Skin of body (tissue), 1 donor: ENCODE measurements at regions not wholly inside any gene's neighbourhood (a gene's known extent, or its start where the extent isn't known, plus 50 kb on each side); places are given as distances from the start of the nearest gene placed in this dataset.
"Not testable (repeated sequence)": the region's sequence is repeated elsewhere in the genome, so short reads cannot be mapped to it uniquely, and the experiment has no call there.

ENCODE experiments used
- DNase-seq: peaks from one replicate; lab custom pipeline; 2025; lab: John Stamatoyannopoulos, UW

DNA sequence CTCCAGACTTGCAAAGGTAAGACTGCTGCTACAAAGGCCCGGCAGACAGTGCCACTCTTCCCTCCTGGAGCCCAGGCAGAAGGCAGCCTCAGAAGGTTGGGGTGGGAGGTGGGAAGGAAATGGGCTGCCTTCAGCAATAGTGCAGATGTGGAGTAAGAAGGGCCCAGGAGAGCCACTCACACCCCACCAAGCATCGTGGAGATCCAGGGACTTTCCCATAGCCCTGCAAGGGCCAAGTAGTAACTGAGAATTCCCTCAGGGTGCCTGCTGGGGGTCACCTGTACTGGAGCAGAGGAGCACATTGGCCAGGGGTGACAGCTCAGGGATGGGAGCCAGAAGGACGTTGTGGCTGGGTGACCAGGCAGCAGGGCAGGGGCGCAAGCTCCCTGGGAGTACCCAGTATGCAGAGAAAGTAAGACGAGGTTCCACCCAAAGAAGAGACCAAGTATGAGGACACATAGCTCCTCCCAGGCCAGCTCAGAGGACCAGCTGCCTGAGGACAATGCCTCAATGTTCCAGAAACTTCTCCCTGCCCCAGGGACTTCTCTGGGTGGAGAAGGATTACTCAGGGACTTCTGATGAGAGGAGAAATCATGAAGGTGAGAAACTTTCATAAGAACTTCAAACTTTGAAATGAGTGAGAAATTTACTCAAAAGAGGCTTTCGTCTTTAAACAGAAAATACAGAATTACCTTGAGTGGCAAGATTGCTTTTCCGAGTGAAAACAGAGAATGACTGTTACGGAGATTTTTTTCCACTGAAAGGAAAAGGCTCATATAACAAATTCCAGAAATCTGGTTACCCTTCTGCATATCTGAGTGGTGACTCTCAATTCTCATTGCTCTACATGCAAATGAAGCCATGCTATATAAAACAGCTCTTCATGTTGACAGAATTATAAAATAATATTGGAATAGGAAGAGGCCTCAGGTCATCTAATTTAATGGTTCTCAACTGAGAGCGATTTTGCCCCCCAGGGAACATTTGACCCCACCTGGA, 87.9 kb upstream of the TRIO start:
- no peak for DNase-seq

DNA sequence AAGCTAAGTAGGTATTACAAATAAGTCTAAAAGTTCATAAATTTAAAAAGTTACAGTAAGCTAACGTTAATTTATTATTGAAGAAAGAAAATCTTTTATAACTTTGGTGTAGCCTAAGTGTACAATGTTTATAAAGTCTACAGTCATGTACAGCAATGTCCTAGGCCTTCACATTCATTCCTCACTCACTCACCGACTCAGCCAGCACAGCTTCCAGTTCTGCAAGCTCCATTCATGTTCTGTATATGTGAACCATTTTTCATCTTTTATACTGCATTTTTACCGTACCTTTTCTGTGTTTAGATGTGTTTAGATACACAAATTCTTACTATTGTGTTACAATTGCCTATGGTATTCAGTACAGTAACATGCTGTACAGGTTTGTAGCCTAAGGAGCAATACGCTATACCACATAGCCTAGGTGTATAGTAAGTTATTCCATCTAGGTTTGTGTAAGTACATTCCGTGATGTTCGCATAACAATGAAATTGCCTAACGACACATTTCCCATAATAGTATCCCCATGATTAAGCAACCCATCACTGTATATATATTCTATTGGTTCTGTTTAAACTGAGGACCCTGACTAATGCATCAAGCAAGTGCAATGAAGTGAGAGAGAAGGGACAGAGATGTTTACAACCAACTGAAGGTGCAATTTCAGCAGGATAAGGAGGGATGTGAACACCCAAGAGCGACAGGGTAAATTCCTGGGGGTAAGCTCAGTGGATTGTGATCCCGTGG, 88.9 kb upstream of the TRIO start:
- no peak for DNase-seq

DNA sequence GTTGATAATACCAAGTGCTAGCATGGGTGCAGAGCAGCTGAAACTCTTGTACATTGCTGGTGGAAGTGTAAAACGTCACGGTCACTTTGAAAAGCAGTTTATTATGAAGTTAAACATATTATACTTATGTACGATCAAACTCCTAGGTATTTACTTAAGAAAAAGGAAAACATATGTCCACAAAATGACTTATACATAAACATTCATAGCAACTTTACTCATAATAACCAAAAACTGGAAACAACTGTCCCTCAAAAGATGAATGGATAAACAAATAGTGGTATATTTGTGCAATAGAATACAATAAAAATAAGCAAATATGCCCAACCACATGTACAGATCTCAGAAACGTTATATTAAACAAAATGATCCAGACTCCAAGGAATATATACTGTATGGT, 92.3 kb upstream of the TRIO start:
- DNase-seq = no peak

DNA sequence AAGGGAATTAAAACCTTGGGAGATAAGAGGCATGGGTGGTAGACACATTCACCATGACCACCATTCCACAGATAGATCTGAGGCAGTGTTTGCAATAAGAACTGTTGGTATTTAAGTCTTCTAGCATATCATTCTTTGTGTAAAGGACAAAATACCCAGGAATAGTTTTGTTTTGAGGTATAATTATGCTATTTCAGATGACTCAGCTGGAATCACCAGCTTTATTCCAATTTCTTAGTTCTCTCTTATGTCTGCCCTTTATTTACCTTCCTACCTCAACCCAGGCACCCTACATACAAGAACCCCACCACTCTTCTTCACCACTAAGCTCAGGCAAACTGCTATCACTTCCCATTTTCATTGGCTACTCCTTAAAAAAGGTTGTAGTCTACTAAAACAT, 94.7 kb upstream of the TRIO start:
- no peak for DNase-seq

DNA sequence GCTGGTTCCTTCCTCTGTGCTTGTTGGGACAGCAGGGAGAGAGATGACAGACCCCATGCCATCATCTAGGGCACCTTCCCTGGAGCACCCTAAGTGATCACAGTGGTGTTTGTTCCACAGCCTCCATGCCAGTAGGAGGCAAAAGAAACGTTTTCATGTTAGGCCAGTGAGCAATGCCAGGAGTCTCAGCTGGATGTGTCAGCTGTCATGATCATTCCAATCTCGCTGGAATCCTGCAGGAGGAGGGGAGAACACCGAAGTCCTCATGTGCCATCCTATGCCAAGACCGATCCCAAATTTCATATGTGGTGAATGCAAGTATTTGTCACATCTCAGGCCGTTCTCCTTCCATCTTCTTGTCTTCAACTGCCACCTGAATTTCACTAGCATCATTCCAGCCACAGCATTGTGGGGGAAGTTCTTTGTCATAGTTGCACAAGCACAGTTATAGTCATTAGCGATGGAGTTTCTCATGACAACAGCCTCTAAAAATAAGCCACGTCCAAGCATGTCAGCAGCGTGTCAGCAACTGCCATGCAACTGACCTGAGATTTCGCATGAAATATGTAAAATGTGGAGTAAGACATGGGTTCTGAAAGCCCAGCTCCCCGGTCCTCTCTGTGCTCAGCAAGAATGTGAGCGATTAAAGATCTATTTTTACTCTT, 97.2 kb upstream of the DNAH5 start:
- DNase-seq = no peak

DNA sequence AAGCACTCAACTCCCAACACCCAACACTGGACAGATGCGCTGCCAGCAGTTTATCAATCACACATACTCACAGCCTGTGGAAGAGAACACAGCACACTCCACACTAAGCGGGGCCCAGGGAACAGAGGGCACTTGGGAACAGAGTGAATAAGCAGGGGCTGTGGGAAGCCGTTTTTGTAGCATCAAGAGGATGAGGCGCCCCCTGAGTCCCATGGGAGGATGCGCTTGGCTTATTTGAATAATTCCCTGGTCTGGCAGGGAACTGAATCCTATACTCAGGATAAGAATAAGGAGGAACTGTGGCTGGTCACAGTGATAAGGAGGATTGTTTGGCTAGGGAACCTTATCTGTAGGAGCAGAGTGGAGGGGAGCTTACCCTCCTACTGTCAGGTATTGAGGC, 96.1 kb upstream of the DNAH5 start:
- DNase-seq = no peak

DNA sequence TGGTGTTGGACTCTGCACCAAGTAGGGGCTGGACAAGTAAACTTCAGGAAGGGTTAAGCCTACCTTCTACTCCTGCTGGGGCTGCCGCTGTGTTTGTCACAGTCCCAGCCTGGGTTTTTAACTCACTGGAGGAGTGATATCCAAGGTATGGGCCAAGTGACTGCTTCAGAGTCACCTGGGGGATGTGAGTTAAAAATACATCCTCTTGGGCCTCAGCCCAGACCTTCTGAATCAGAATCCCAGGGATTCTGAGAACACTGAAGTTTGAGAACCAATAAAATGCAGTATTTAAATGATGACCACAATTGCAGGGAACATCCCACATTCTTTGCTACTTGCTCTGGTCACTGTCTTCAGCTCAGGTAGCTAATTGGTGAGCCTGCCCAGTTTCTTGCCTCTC, 95.1 kb upstream of the DNAH5 start:
- no peak for DNase-seq

DNA sequence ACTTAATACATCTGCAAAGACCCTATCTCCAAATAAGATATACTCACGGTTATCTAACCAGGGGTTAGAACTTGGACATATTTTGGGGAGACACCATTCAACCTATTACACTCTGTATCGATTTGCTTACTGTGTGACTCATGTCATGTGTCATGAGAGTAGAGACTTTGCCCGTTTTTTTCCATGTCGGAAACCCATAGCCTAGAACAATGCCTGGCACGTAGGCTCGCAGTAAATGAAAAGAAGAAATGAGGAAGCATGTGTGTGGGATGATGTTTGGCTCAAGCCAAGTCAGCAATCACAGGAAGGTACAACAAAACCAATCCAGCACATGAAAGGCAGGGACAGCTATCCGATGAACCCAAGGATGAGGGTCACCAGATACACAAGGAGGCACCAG, 94.6 kb upstream of the DNAH5 start:
- DNase-seq = no peak

DNA sequence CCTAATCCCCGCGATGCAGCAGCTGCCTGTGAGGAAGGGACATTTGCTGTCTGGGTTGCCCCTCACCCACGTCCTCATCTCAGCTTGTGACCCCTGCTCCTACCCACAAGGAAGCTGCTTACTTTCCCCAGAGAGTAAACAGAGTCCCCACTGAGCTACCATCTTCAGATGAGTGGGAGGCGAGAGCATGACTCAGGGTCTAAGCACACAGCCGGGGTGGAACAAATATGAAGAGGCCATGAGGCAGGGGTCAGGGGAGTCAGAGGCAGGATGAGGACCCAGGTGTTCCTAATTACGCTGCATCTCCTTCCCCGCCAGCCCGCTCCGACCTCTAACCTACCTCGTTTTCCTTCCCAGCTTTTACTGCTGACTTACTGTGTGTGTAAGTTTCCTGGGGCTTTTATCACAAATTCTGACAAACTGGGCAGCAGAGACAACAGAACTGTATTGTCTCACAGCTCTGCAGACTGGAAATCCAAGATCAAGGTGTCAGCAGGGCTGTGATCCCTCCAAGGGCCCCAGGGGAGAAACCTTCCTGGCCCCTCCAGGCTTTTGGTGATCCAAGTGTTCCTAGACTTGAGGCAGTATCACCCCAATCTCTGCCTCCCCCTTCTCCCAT, 94.0 kb upstream of the DNAH5 start:
- no peak for DNase-seq

DNA sequence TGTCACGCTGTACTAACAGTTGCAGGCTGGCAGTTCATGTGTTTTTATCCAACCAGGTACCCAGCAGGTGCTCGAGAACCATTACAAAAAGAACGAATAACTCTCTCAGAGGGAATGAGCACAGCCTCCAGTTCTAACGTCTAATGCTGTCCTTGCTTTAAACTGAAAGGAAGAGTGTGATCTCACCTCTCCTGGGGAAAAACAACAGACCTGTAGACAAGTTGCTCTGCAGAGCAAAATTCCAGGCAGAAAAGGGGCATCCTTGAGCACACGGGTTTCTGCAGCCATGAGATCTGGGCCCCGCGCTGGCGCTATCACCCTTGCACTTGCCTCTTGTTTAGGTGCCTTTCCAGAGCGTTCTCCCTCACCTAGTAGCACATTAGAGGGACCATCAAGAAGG, 92.5 kb upstream of the DNAH5 start:
- DNase-seq = no peak

DNA sequence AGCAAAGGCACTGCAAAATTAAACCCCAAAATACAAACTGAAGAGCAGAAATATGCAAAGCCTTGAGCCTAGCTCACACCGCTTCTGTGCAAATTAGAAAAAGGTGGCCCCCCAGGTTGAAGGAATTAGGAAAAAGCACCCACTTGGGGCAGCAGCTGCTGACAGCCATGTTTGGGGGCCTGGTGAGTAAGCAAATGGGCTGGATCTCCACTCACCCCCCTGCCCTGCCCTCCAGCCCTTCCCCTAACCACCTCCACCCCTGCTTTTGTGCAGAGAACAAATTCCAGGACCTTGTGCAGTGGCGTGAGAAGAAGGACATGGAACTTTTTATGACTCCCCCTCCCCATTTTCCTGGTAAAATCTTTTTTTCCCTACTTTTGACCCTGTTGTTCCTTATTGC, 92.0 kb upstream of the DNAH5 start:
- no peak for DNase-seq

DNA sequence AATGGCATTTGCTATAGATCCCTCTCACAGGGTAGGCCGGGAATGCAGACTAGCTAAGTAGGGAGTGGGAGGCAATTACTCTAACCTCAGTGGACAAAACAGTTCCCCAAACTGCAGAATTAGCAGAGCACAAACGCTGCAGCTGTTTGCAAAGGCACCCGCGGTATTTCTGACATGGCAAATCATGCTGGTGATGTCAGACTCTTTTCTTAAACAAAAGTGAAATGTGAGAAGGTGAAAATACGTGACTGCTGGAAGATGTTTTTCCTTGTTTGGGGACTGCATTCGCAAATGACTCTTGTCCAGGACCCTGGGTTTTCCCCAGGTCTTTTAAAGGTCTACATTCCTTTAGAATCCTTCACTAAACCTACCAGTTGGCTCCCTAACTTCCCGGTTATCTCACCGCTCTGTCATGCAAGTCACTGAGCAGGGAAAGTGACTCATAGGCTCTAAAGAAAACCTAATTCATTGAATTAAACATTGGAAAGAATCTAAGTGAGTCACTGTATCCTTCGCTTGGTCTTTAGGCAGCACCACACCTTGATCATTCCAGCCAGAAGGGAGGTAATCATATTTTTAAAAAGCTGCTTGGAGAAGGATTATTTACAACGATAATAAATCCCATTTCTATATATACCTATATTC, 91.5 kb upstream of the DNAH5 start:
- peak; percentile 83 for DNase-seq

DNA sequence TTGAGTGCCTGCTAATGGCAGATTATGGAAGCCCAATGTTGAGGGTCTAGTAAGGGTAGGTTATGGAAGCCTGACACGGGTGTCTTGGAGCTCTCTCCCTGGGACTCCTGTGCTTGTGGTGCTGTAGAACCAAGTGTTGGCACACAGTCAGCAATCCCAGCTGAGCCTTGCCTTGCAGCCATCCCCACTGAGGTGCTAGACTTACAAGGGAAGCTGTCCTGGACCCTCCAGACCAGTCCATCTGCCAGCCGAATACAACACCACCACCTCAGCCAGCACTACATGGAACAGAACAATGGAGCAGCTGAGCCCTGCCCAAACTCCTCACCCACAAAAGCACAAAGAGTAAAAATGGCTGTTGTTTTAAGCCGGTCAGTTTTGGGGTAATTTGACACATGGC, 90.5 kb upstream of the DNAH5 start:
- no peak for DNase-seq

DNA sequence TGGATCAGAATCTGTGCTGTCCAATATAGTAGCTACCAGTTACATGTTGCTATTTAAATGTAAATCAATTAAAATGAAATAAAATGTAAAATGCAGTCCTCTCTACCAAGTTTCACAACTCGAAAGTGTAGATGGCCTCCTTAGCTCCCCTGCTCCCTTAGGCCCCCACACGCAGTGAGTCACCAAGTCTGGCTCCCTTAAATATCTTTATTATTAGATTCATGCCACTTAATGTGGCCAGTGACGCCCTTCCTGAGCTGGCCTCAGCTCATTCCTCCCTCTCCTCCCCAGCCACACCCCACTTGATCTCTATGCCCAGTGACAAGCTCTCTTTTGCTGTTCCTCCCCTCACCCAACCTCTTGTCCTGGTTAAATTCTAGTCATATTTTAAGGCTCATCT, 88.4 kb upstream of the DNAH5 start:
- no peak for DNase-seq

DNA sequence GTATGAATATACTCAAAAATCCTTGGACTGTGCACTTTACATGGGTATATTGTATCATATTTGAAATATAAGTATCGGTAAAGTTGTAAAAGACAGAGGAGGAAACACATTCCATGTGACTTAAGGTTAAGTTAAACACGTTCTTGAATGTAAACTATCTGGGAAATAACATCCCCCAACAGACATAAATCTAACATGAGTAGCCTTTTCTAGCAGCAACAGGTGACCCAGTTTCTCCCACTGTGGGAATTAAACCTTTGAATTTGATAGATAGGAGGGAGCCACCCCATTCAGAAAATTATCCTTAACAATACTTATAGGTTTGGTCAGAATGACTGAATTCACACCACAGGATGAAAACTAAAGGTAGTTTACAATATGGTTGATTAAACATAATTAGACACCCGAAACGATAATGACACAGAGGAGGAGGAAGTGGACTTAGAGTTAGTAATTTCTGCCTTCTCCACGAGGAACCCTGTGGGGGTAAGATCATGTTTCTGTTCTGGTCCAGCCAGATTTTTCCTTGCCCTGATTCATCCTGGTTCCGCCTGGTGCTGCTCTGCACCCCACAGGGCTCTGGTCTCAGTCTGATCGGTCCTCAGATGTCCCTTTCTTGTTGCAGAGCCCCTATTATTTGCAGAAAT, 84.6 kb upstream of the DNAH5 start:
- DNase-seq = no peak

DNA sequence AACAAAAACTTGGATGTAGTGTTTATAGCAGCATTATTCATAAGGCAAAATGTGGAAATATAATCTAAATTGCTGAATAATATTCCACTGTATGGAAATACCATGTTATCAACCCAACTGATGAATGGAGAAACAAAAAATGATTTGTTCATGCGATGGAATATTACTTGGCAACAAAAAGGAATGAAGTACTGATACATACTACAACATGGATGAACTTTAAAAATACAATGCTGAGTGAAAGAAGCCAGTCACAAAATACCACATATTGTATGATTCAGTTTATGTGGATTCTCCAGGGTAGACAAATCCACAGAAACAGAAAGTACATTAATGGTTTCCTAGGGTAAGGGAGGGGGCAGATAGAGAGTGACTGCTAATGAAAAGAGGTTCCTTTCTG, 83.7 kb upstream of the DNAH5 start:
- DNase-seq = no peak

DNA sequence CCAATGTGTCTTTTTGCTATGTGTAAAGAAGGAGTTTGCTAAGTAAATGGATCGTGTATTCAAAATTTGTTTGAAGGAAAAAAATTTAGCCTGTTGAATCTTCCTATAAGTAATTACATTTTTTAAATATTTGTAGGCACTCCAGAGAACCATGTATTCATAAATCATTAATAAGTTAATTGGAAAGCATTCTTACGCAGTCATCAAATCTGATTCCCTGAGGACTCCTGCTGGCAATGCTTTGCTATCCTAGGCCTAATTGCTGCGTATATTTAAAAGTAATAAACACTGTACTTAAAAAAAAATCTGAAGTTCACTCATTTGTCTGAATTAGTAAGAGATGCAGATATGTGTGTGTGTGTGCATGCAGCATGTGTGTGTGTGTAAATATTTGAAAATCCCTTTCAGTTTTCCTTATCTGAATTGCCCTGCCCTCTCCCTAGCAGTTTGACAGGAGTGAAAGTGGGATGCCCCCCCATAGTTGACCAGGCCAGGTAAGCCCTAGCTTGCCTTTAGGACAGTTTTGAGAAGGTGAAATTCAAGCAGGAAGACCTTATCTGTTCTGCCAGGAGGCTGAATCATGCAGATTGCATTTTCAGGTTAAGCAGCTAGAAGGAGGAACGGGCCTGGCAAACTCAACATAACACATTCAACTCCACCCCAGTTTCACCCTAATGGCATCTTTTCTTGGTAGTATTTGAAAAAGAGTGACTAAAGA, 81.2 kb upstream of the DNAH5 start:
- no peak for DNase-seq

DNA sequence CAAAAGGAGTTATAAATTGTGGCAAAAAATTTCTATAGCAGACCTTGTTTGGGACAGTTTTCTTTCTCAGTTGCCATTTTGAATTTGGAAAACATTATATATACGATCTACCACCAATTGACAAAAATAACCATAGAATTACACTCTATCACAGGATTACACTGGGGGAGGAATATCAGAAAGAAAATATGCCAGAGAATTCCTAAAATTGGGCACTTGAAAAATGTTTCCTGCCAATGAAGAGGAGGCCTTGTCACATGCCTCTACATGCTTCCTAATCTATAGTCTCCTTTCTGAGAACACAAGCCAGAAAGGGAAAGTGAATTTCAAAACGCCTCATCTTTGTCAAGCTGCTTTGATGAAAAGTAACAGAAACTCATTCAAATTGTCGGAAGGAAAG, 78.5 kb upstream of the DNAH5 start:
- DNase-seq = no peak

DNA sequence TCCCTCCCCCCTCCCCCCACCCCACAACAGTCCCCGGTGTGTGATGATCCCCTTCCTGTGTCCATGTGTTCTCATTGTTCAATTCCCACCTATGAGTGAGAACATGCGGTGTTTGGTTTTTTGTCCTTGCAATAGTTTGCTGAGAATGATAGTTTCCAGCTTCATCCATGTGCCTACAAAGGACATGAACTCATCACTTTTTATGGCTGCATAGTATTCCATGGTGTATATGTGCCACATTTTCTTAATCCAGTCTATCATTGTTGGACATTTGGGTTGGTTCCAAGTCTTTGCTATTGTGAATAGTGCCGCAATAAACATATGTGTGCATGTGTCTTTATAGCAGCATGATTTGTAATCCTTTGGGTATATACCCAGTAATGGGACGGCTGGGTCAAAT, 76.5 kb upstream of the DNAH5 start:
- DNase-seq = not testable (repeated sequence)

DNA sequence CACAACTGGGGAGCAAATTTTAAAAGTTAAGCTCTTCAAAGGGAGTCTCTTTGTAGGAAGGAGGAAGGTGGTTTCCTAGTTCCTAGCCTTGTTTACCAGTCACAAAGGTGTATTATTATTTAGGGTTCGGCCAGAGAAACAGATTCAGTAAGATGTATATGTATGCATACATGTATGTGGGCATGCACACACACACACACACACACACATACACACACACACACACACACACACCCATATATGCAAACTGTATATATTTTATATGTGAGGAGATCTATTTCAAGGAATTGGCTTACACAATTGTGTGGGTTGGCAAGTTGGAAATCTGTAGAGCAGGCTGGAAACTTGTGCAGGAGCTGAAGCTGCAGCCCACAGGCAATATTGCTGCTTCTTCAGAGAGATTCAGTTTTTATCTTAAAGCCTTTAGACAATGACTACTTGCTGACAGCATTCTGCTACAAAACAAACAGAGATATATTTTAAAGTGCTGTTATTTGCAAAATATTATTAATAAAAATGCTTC, 75.3 kb upstream of the DNAH5 start:
- no peak for DNase-seq
